ENCODE measurements at regions not wholly inside any gene's neighbourhood (a gene's known extent, or its start where the extent isn't known, plus 50 kb on each side); places are given as distances from the start of the nearest gene placed in this dataset.

GRCh38 chr11:39732001-39732400 lies 1727.5 kb downstream of the LRRC4C start:
- Histone ChIP-seq H3K36me3 (ENCODE audit: control insufficient read depth in 2 of 2, insufficient read depth in 2 of 2, low read length in 1 of 2) (no peaks in the 10 kb centered on the region), H3K9me3 (replicated peaks; ENCODE audit: control insufficient read depth, insufficient read depth, low read length) (no peaks in the 10 kb centered on the region), H4K20me1 (ENCODE audit: control insufficient read depth, insufficient read depth) (no peaks in the 10 kb centered on the region), H3K9ac (ENCODE audit: control insufficient read depth, insufficient read depth, low read length) (no peak overlapping the region), H3K27me3 (replicated peaks in 1 of 2; ENCODE audit: control insufficient read depth in 2 of 2, insufficient read depth in 2 of 2, low read length in 1 of 2) (no peaks in the 10 kb centered on the region), H3K4me2 (ENCODE audit: control insufficient read depth, insufficient read depth) (no peak overlapping the region), H3K79me2 (ENCODE audit: control insufficient read depth, insufficient read depth, low read length) (no peaks in the 10 kb centered on the region), H2AFZ (ENCODE audit: control insufficient read depth, low read depth, low read length) (no peak overlapping the region), H3K27ac (ENCODE audit: control insufficient read depth, insufficient read depth) (no peak overlapping the region), H3K4me1 (ENCODE audit: control insufficient read depth, insufficient read depth, low read length) (no peaks in the 10 kb centered on the region), H3K4me3 (no peak overlapping the region)
- FAIRE-seq = no peak
- ChIA-PET POLR2A (no interaction called here), RAD21 (ENCODE audit: unreplicated experiment) (no interaction called here), SMC1A (ENCODE audit: uncharacterized antibody, unreplicated experiment) (no interaction called here), CTCF (no interaction called here)
- no TSS peak for BruUV-seq (replicated peaks)
- intact Hi-C loops (cut with micrococcal nuclease; ENCODE audit: unreplicated experiment) = no loop called here
- ATAC-seq = no peak
- in situ Hi-C loops (cut with MboI) = no loop called here
- TF ChIP-seq ZNF622 (IDR thresholded peaks at IDR 0.05) (no peak), IKZF2 (IDR thresholded peaks at IDR 0.05) (no peak), HCFC1 (IDR thresholded peaks at IDR 0.05; ENCODE audit: low read length) (no peak), ZNF207 (IDR thresholded peaks at IDR 0.05; ENCODE audit: borderline replicate concordance) (no peak), KLF5 (IDR thresholded peaks at IDR 0.05; ENCODE audit: partially characterized antibody) (no peak), ZBTB33 (IDR thresholded peaks at IDR 0.05) (no peak), FOXK2 (IDR thresholded peaks at IDR 0.05) (no peak), USF1 (IDR thresholded peaks at IDR 0.05; ENCODE audit: borderline replicate concordance, extremely low read length, insufficient read depth, low read depth, low read length) (no peak), IKZF1 (conservative IDR thresholded peaks at IDR 0.05) (no peak), MEF2A (IDR thresholded peaks at IDR 0.05; ENCODE audit: insufficient read depth, low read depth, low read length) (no peak), HSF1 (IDR thresholded peaks at IDR 0.05; ENCODE audit: low read depth, low read length) (no peak), CHD1 (IDR thresholded peaks at IDR 0.05; ENCODE audit: low read depth, low read length) (no peak), ZZZ3 (IDR thresholded peaks at IDR 0.05; ENCODE audit: control insufficient read depth, insufficient read length, low read depth) (no peak), NFIC (IDR thresholded peaks at IDR 0.05; ENCODE audit: low read depth, low read length) (no peak), KDM1A (IDR thresholded peaks at IDR 0.05; ENCODE audit: borderline replicate concordance) (no peak), STAT1 (conservative IDR thresholded peaks at IDR 0.05) (no peak), CHD4 (IDR thresholded peaks at IDR 0.05) (no peak), PBX3 (IDR thresholded peaks at IDR 0.05; ENCODE audit: insufficient replicate concordance, low read depth, low read length) (no peak)
- no peak for DNase-seq (ENCODE audit: low read depth, low spot score)
